Gastroesophageal sphincter (tissue), 3 donors: ENCODE measurements at regions not wholly inside any gene's neighbourhood (a gene's known extent, or its start where the extent isn't known, plus 50 kb on each side); places are given as distances from the start of the nearest gene placed in this dataset.

Experiments used
- EP300 ChIP-seq: sonication (generic); formaldehyde crosslinking; IDR thresholded peaks from one replicate; pipeline ENCODE4 v1.6.1; 2017; ENCODE audit warnings: antibody characterized with exemption, mild to moderate bottlenecking
- POLR2A ChIP-seq, 2 donors: fragments of 450-650 bp; IDR thresholded peaks; one replicate each; pipeline ENCODE4 v1.6.1; 2017; ENCODE audit warnings: antibody characterized with exemption in 2 of 2, mild to moderate bottlenecking in 2 of 2, moderate library complexity in 1 of 2
- POLR2AphosphoS5 ChIP-seq: sonication (generic); formaldehyde crosslinking; IDR thresholded peaks from one replicate; pipeline ENCODE4 v1.6.1; 2017; ENCODE audit warnings: antibody characterized with exemption
- TF ChIP-seq, protein P1 (sequence below), 4 experiments: fragments of 200-600 bp in 2 of 4; fragments of 450-650 bp in 2 of 4; sonication (generic) in 1 of 4; IDR thresholded peaks; one replicate each; pipeline ENCODE4 v1.5.1; 2017 to 2019; ENCODE audit warnings: antibody characterized with exemption in 4 of 4, mild to moderate bottlenecking in 2 of 4, moderate library complexity in 2 of 4

DNA sequence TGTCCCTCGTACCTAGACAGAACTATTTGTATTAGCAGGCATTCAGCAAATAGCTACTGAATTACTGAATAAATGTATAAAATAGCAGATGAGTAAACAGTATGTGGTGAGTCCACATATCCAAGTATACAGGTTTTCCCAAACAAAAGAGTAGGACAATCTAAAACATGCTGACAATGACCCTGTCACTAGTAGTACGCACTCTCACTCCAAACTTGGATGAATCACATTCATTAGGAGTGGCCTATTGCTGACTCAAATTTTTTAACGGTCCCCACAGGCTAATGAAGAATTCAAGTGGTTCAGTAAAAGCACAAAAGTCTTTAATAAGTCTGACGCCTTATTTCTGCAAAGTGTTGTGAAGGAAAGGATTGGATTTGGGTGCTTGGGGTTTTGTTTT is 449.3 kb upstream of the THBS1 start:
- no peak for TF ChIP-seq POLR2AphosphoS5
- no peak for TF ChIP-seq POLR2A (IDR thresholded peaks at IDR 0.05)
- TF ChIP-seq EP300, result no peak
- TF ChIP-seq, protein P1, sequence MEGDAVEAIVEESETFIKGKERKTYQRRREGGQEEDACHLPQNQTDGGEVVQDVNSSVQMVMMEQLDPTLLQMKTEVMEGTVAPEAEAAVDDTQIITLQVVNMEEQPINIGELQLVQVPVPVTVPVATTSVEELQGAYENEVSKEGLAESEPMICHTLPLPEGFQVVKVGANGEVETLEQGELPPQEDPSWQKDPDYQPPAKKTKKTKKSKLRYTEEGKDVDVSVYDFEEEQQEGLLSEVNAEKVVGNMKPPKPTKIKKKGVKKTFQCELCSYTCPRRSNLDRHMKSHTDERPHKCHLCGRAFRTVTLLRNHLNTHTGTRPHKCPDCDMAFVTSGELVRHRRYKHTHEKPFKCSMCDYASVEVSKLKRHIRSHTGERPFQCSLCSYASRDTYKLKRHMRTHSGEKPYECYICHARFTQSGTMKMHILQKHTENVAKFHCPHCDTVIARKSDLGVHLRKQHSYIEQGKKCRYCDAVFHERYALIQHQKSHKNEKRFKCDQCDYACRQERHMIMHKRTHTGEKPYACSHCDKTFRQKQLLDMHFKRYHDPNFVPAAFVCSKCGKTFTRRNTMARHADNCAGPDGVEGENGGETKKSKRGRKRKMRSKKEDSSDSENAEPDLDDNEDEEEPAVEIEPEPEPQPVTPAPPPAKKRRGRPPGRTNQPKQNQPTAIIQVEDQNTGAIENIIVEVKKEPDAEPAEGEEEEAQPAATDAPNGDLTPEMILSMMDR (IDR thresholded peaks at IDR 0.05), result no peak
